NCI-H226 (cell line): ENCODE measurements at regions not wholly inside any gene's neighbourhood (a gene's known extent, or its start where the extent isn't known, plus 50 kb on each side); places are given as distances from the start of the nearest gene placed in this dataset.
"Not testable (repeated sequence)": the region's sequence is repeated elsewhere in the genome, so short reads cannot be mapped to it uniquely, and the experiment has no call there.

Experiments
- DNase-seq: peaks from one replicate; pipeline ENCODE4 v3.0.0-alpha.2; 2015

GRCh38 chr5:60517094-60517694 is 182.8 kb downstream of the DEPDC1B start:
- no peak for DNase-seq

GRCh38 chr5:60516688-60517087 is 183.3 kb downstream of the DEPDC1B start:
- no peak for DNase-seq

DNA sequence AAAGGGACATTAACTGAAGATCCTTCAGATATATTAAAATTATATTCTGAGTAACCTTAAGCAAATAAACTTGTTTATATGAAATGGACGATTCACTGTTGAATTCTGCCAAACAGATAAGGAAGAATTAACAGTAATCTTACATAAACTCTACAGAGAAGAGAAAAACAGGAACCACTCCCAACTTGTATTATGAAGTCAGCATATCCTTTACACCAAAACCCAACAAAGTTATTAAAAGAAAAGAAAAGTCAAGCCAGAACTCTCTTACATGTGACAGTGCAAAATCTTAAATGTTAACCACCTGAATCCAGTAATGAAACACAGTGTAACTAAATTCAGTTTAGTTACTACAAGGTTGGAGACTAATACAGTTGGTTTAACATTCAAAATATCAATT is 185.8 kb downstream of the DEPDC1B start:
- no peak for DNase-seq

DNA sequence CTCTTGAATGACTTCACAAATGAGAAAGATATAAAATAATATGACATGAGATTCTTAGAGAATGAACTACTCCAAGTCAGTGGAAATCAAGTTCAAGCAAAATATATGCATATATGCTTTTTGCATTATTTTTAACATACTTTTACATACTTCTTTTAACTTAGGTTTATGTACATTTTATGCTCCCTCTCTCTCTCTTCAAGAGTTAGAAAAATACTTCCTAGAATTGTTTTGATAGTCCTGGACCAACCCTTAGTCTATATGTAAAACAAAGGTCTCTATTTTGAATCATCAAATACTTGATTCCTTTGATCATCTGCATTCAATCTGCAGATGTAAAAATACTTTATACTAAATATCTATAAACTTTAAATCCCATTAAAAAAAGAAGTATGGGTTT is 187.8 kb downstream of the DEPDC1B start:
- DNase-seq, result no peak

GRCh38 chr5:60510663-60511062 is 189.3 kb downstream of the DEPDC1B start:
- DNase-seq, result no peak

GRCh38 chr5:60510049-60510448 is 189.9 kb downstream of the DEPDC1B start:
- DNase-seq, result no peak

DNA sequence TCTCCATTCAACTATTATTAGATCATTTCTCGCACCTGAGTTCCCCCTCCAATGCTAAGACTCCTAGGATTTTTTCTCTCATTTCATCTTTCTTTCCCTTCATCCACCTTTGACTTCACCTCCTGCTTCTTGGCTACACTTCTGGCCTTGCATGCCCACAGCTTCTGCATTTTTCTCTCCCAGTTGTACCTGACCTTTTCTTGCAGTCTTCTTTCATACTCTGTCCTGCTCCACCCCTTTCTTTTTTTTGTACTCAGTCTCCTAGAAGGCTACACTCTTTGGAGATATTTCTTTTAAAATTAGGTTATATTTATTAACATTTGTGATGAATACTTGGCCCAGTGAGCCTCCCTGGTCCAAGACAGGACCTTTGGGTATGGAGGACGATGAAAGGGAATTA is 190.4 kb downstream of the DEPDC1B start:
- DNase-seq, result no peak

- DNase-seq, result no peak
Measured at GRCh38 chr5:60507687-60508086, 192.3 kb downstream of the DEPDC1B start.

DNA sequence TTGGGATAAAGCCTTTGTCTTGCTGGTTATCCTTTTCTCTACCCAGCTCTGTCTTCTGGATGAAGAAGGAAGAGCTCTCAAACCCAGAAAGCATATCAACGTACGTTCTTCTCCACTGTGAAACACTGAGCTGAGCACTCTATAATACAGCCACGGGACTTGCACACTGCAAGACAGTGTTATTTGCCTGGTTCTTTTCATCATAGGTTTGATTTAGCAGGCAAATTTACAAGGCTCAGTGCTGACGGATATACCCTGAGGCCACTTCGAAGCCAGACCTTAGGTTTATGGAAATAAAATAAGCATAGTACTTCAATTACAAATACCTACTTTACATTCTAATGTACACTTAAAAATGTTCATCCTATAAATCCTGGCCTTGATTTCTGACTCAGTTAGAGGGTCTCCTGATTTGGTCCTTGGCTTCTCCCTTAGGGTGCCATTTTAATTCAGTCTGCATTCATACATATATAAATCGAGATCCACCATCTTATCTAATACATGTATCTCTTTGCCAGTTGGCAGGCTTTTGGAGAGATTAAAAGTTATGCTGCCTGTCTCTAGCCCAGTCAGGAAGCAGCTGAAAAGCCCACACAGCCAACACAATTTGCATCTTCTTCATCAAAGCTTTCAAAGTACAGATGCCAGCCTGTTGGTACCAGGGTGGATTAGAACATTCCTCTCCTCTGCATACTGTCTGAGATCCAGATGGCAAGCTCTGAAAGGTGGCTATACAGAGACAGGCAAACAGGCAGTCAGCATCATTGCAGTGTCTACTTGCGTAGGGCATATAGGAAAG is 194.4 kb downstream of the DEPDC1B start:
- DNase-seq, result no peak

DNA sequence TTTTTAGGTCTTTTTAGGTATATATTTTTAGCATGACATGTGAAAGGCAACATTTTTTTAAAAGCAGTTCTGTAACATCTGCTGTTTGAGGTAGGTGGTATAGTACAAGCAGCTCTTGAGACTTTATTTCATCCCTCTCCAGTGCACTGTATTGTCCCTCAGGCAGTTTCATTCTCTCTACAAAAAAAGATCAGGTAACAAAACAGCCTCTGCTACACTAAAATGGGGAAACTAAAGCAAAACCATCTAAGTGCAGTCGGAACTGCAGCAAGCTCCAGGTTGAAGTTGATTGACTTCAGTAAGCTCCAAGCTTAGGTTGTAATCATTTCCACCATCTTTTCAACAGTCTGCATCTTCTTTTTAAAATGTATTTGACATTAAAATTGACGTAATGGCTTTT is 195.6 kb downstream of the DEPDC1B start:
- DNase-seq, result no peak

GRCh38 chr5:60503771-60504170 is 196.2 kb downstream of the DEPDC1B start:
- DNase-seq, result no peak

- DNase-seq, result no peak
Measured at GRCh38 chr5:60497706-60498500, 202.1 kb downstream of the DEPDC1B start.

- no peak for DNase-seq
Measured at GRCh38 chr5:60495644-60496520, 204.1 kb downstream of the DEPDC1B start.

DNA sequence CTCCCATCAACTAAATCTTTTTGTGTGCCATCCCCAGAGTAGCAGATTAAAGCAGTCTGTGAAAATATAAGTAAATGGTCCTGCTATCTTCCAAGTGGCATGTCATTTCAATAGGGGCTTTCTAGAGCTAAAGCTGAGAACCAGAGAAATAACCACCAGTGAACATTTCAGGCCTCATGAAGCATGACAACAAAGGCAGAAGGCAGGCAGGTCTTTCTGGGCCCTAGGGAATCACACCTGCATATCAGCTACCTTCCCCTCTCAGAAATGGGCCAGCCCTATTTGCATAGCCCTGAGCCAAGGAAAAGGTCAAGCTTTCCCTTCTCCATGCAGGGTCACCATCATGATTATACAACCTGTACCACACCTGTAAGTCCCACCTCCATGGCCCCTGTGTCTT is 205.3 kb downstream of the DEPDC1B start:
- no peak for DNase-seq

DNA sequence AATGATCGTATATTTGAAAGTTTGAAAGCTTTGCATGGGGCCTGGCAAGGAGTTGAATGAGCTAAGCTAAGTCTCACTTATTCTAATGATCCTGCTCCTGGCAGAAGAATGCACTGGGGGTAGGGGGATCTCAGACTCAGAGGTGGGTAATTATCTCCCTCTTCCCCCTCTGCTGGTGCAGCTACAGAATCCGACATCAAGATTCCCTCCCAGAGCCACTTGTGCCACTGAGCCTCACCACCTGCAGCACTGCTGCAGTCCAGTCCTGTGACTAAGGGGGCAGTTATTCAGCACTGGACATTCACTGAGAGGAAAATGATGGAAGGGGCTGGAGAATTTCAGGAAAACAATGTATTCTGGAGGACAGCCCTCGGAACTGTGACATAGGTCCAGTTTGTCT is 205.8 kb downstream of the DEPDC1B start:
- DNase-seq, result no peak

GRCh38 chr5:60493372-60493771 is 206.6 kb downstream of the DEPDC1B start:
- no peak for DNase-seq

- no peak for DNase-seq
Measured at GRCh38 chr5:60492958-60493357, 207.0 kb downstream of the DEPDC1B start.

DNA sequence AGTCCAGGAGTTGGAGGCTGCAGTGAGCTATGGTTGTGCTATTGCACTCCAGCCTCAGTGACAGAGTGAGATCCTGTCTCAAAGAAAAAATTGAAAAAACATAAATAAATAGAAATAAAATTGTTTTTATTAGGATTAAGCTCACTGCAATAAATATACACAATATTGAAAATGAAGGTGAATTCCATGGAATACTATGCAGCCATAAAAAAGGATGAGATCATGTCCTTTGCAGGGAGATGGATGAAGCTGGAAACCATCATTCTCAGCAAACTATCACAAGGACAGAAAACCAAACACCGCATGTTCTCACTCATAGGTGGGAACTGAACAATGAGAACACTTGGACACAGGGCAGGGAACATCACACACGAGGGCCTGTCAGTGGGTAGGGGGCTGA is 207.6 kb downstream of the DEPDC1B start:
- not testable (repeated sequence) for DNase-seq

- DNase-seq, result no peak
Measured at GRCh38 chr5:60490597-60491166, 209.3 kb downstream of the DEPDC1B start.

DNA sequence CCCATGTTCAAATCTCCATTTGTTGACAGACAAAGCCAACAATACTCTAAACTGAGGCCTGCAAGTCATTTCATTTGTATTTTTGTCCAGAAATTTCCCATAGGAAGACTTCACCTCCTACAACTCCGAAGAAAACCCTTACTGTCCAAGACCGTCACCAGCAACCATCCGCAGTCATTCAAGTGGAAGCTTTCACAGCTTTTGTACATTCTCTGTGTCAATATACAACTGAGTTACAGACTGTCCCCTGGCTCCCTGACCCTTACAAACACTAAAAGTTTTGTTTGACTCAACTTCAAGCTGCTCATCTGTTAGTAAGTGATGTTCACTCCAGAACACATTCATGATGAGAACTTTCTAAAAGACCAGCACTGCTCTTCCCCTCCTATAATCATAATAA is 210.1 kb downstream of the DEPDC1B start:
- DNase-seq, result no peak

- DNase-seq, result no peak
Measured at GRCh38 chr5:60489377-60489776, 210.6 kb downstream of the DEPDC1B start.

DNA sequence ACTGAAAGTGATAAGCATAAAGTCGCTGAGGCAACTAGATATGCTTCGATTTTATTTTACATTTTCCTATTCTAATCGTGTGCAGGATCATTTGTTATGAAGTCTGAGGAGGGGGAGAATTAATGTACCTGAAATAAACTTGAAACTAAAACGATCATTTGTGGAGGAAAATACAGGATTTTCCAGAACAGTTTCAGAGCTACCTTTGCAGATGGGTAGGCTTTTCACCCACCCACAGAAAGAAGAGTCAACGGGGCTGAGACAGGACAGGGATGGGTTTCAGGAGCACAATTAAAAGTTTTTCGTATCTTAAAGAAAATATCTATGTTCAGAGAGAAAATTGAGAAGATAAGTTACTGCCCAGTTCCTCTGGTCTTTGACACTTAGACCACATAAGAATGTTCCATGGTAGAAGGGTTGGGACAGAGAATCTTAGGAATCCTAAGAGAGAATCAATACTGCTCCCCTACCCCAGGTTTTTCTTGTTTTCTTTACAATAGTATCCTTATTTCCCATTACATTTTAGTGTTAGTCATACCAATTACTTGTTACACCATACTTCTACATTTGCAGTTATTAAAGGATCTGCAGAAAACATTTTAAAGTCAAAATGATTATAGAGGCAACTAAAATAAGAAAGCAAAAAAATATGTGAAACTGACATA is 211.4 kb downstream of the DEPDC1B start:
- no peak for DNase-seq
